Tibial artery (tissue), 4 donors: ENCODE measurements at regions not wholly inside any gene's neighbourhood (a gene's known extent, or its start where the extent isn't known, plus 50 kb on each side); places are given as distances from the start of the nearest gene placed in this dataset.

Source experiments
- DNase-seq, 2 donors: peaks; one replicate each; pipeline ENCODE4 v3.0.0-alpha.2; 2019
- H3K27ac ChIP-seq, 2 donors: fragments of 200-600 bp; sonication (generic) in 1 of 2; 1 replicate in 1 of 2; 2 replicates in 1 of 2; pipeline ENCODE4 v1.5.1; 2018 to 2019; ENCODE audit warnings: mild to moderate bottlenecking in 1 of 2
- H3K27me3 ChIP-seq, 2 donors: fragments of 200-600 bp; sonication (generic) in 1 of 2; one replicate each; pipeline versions ENCODE4 v1.5.1 to v1.6.0; 2016 to 2019
- H3K36me3 ChIP-seq, 3 donors: fragments of 200-600 bp; sonication (generic) in 2 of 3; one replicate each; pipeline ENCODE4 v1.5.1; 2016 to 2019; ENCODE audit warnings: mild to moderate bottlenecking in 2 of 3
- H3K4me1 ChIP-seq, 4 donors: fragments of 200-600 bp; sonication (generic) in 2 of 4; 1 replicate in 3 of 4; 2 replicates in 1 of 4; pipeline ENCODE4 v1.5.1; 2016 to 2019
- H3K4me3 ChIP-seq, 2 donors: fragments of 200-600 bp; sonication (generic) in 1 of 2; 1 replicate in 1 of 2; 2 replicates in 1 of 2; pipeline ENCODE4 v1.5.1; 2018 to 2019; ENCODE audit warnings: mild to moderate bottlenecking in 2 of 2
- H3K9me3 ChIP-seq, 3 donors: fragments of 200-600 bp; sonication (generic) in 1 of 3; one replicate each; pipeline ENCODE4 v1.5.1; 2016 to 2019
- intact Hi-C: fragments of 100-400 bp; cut with DNase I; formaldehyde crosslinking; loops from one replicate; pipeline ENCODE4 v1.15.0; 2023; ENCODE audit warnings: low total_unique reads
- TF ChIP-seq, protein P1 (sequence below), 2 experiments: fragments of 200-600 bp in 1 of 2; fragments of 450-650 bp in 1 of 2; IDR thresholded peaks; one replicate each; pipeline ENCODE4 v1.5.1; 2017 to 2019; ENCODE audit warnings: antibody characterized with exemption in 2 of 2, mild to moderate bottlenecking in 1 of 2, moderate library complexity in 1 of 2

DNA sequence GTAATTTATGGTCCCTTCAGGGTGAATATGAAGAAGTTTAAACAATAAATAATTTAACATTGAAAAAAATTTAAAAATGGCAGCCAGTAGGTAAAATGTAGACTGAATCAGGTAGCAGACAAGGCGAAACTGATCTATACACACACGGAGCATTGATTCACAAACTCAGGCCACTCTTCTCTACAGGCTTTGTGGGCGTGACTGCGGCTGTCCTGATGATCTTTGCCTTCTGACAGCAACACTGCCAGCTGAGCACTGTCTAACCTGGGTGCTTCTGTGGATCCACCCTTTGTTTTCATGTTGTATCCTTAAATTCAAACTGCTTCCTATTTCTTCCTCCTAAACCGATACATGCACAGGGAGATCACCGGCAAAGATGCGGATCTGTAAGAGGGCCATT lies 315.4 kb upstream of the ADCY2 start:
- Histone ChIP-seq H3K27ac (no peak overlapping the region), H3K36me3 (no peaks in the 10 kb centered on the region), H3K4me3 (no peak overlapping the region), H3K27me3 (no peaks in the 10 kb centered on the region), H3K4me1 (no peaks in the 10 kb centered on the region), H3K9me3 (no peaks in the 10 kb centered on the region)
- TF ChIP-seq, protein P1, sequence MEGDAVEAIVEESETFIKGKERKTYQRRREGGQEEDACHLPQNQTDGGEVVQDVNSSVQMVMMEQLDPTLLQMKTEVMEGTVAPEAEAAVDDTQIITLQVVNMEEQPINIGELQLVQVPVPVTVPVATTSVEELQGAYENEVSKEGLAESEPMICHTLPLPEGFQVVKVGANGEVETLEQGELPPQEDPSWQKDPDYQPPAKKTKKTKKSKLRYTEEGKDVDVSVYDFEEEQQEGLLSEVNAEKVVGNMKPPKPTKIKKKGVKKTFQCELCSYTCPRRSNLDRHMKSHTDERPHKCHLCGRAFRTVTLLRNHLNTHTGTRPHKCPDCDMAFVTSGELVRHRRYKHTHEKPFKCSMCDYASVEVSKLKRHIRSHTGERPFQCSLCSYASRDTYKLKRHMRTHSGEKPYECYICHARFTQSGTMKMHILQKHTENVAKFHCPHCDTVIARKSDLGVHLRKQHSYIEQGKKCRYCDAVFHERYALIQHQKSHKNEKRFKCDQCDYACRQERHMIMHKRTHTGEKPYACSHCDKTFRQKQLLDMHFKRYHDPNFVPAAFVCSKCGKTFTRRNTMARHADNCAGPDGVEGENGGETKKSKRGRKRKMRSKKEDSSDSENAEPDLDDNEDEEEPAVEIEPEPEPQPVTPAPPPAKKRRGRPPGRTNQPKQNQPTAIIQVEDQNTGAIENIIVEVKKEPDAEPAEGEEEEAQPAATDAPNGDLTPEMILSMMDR (IDR thresholded peaks at IDR 0.05): no peak
- DNase-seq: no peak
- intact Hi-C loops: no loop called here

DNA sequence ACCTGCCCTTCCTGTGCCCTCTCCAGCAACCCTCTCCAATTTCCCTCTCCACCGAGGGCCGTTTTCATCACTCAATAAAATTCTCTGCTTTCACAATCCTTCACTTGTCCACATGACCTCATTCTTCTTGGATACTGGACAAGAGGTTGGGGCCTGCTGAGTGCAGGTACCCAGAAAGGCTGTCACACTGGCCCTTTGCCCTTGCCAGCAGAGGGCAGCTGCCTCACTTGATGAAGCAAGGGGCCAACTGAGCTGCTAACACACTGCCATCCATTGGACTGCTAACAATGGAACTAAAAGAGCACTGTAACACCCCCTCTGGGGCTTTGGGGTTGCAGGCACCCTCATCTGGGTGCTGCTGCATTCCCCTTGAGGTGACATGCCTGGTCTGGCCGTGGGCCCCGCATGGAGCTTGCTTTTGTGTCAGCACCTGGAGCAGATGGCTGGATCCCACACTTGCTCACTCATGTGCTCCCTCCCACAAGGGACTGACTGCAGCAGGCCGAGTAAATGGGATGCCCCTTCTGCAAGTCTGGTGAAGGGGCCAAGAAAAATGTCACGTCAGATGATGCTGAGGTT lies 308.1 kb upstream of the ADCY2 start:
- Histone ChIP-seq H3K36me3 (no peaks in the 10 kb centered on the region), H3K27ac (no peak overlapping the region), H3K4me3 (no peak overlapping the region), H3K4me1 (no peaks in the 10 kb centered on the region), H3K9me3 (no peaks in the 10 kb centered on the region), H3K27me3 (no peaks in the 10 kb centered on the region)
- intact Hi-C loops: no loop called here
- TF ChIP-seq, protein P1 (IDR thresholded peaks at IDR 0.05): no peak
- DNase-seq: no peak

DNA sequence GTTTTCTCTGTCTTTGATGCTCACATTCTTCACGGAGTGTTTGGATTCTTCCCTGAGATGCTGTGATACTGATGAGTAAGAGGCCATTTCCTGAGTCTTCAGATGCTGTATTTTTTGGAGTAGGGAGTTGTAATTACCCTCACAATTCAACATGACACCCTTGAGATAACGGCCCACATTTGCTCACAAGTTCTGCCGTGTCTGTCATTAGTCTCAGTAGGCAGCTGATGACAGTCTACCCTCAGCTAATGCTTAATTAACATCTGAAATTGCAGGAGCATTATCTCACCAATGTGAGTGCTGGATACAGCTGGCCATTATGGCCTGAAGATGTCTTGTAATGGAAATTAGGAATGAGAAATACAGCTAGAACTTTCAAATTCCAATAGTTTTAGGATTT lies 307.1 kb upstream of the ADCY2 start:
- intact Hi-C loops: no loop called here
- Histone ChIP-seq H3K27me3 (no peaks in the 10 kb centered on the region), H3K36me3 (no peaks in the 10 kb centered on the region)

DNA sequence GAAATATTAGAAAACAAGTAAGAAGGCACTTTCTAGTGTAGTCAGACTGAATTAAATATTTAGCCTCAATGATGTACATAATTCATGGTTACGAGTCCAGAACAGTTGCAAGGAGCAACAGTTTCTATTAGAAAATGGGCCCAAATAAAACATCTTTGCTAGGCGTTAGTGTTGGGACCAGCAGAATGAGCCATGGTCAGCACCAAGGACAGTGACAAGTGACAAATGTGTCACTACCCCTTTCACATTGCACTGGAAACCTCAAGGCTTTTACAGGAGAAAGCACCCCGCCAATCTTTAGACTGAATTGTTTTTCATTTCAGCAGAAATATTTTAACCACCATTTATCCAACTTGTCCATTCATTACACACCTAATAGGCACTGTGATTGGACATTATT lies 301.3 kb upstream of the ADCY2 start:
- no peak for DNase-seq
- Histone ChIP-seq H3K27ac (no peak overlapping the region), H3K9me3 (no peaks in the 10 kb centered on the region), H3K27me3 (no peaks in the 10 kb centered on the region), H3K4me3 (no peak overlapping the region), H3K4me1 (no peaks in the 10 kb centered on the region), H3K36me3 (no peaks in the 10 kb centered on the region)
- TF ChIP-seq, protein P1 (IDR thresholded peaks at IDR 0.05): no peak
- intact Hi-C loops: no loop called here

More for the DNA sequence above, 307.1 kb upstream of the ADCY2 start:
- no peaks in the 10 kb centered on the region for H3K9me3 ChIP-seq
- H3K27ac ChIP-seq: no peak overlapping the region
- no peak overlapping the region for H3K4me3 ChIP-seq
- TF ChIP-seq, protein P1 (IDR thresholded peaks at IDR 0.05): no peak
- no peaks in the 10 kb centered on the region for H3K4me1 ChIP-seq
- DNase-seq: no peak

DNA sequence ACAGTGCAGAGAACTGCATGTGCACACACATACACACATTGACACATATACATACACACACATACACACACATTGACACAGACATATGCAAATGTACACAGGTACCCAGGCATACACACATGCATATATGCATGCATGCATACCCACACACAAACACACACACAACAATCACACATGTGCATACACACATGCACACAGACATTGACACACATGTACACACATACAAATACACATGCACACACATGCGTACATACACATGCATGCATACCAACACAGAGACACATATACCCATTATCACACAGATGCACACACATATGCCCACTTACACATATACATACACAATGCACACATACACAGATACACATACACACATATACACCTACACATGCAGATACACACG lies 299.6 kb upstream of the ADCY2 start:
- Histone ChIP-seq H3K27me3 (no peaks in the 10 kb centered on the region), H3K27ac (no peak overlapping the region), H3K36me3 (no peaks in the 10 kb centered on the region), H3K4me3 (no peak overlapping the region), H3K4me1 (no peaks in the 10 kb centered on the region), H3K9me3 (no peaks in the 10 kb centered on the region)
- intact Hi-C loops: no loop called here
- TF ChIP-seq, protein P1 (IDR thresholded peaks at IDR 0.05): no peak
- no peak for DNase-seq

DNA sequence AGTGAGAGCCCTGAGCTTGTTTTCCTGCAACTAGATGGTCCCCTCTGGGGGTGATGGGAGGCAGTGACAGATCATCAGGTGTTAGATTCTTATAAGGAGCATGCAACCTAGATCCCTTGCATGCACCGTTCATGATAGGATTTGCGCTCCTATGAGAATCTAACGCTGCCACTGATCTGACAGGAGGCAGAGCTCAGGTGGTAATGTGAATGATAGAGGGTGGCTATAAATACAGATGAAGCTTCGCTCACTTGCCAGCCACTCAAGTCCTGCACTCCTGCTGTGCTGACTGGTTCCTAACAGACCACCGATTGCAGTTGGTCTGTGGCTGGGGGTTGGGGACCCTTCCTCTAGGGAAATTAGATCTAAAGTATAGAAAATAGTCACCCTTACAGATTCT lies 290.6 kb upstream of the ADCY2 start:
- no peaks in the 10 kb centered on the region for H3K36me3 ChIP-seq
- TF ChIP-seq, protein P1 (IDR thresholded peaks at IDR 0.05): no peak
- no peak overlapping the region for H3K4me3 ChIP-seq
- H3K9me3 ChIP-seq: no peaks in the 10 kb centered on the region
- H3K4me1 ChIP-seq: no peaks in the 10 kb centered on the region
- no peak for DNase-seq
- H3K27me3 ChIP-seq: no peaks in the 10 kb centered on the region
- H3K27ac ChIP-seq: no peak overlapping the region
- intact Hi-C loops: no loop called here
